OCI-M2 (cell line): ENCODE measurements at regions not wholly inside any gene's neighbourhood (a gene's known extent, or its start where the extent isn't known, plus 50 kb on each side); places are given as distances from the start of the nearest gene placed in this dataset.
"Not testable (repeated sequence)": the region's sequence is repeated elsewhere in the genome, so short reads cannot be mapped to it uniquely, and the experiment has no call there.

Experiments used
- DNase-seq: peaks from one replicate; lab custom pipeline; 2025; ENCODE audit not compliant: unreplicated experiment; lab: John Stamatoyannopoulos, UW

- DNase-seq, result no peak
Measured at GRCh38 chr2:129922571-129923264, 56.7 kb upstream of the RAB6C start.

GRCh38 chr2:129923265-129924091, 56.0 kb upstream of the RAB6C start:
- DNase-seq, result no peak

- DNase-seq, result not testable (repeated sequence)
Measured at GRCh38 chr2:129924115-129924514, 55.4 kb upstream of the RAB6C start.

- no peak for DNase-seq
Measured at GRCh38 chr2:129925381-129925780, 54.1 kb upstream of the RAB6C start.

- DNase-seq, result no peak
Measured at GRCh38 chr2:129927696-129928095, 51.8 kb upstream of the RAB6C start.

- DNase-seq, result no peak
Measured at GRCh38 chr2:129929321-129930290, 49.9 kb upstream of the RAB6C start.
